K562 (cell line): ENCODE measurements at regions not wholly inside any gene's neighbourhood (a gene's known extent, or its start where the extent isn't known, plus 50 kb on each side); places are given as distances from the start of the nearest gene placed in this dataset.
A peak's percentile ranks its signal among the peaks of the same experiment; 100 is the strongest.

Experiments
- CEBPB ChIP-seq: fragments of 450-650 bp; IDR thresholded peaks from 2 replicates; pipeline ENCODE4 v1.6.1; 2016; ENCODE audit warnings: missing genetic modification characterization, missing compliant biosample characterization
- SMC3 ChIP-seq: conservative IDR thresholded peaks from 2 replicates; pipeline ENCODE4 v1.6.1; 2011; ENCODE audit warnings: low read depth, low read length, improper control_type of control experiment; ENCODE audit not compliant: insufficient read depth

DNA sequence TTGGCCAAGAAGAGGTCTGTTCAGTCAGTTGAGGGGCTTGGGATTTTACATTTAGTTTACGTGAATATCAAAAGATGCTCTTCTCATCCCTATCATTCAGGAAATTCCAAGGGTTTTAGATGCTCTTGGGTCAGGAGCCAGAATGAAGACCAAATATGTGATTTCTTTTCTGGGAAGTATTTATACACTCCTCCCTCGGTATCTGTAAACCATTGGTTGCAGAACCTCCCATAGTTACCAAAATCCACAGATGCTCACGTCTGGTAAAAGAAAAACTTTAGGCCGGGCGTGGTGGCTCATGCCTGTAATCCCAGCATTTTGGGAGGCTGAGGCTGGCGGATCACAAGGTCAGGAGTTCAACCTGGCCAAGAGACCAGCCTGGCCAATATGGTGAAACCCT lies 75.9 kb downstream of the TNFAIP2 start:
- TF ChIP-seq SMC3 = no peak
- TF ChIP-seq CEBPB (tag) = peak; percentile 49
